Panc1 (cell line): ENCODE measurements at regions not wholly inside any gene's neighbourhood (a gene's known extent, or its start where the extent isn't known, plus 50 kb on each side); places are given as distances from the start of the nearest gene placed in this dataset.

ENCODE experiments used
- POLR2AphosphoS5 ChIP-seq: IDR thresholded peaks from 2 replicates; pipeline ENCODE4 v1.6.1; 2012; ENCODE audit warnings: mild to moderate bottlenecking, low read depth, low read length, moderate library complexity
- SIN3A ChIP-seq: IDR thresholded peaks from 2 replicates; pipeline ENCODE4 v1.6.1; 2012; ENCODE audit warnings: low read depth, mild to moderate bottlenecking, low read length, moderate library complexity, borderline replicate concordance; ENCODE audit not compliant: insufficient read depth
- TF ChIP-seq, protein P1 (sequence below): fragments of 450-650 bp; IDR thresholded peaks from 2 replicates; pipeline ENCODE4 v1.5.1; 2017; ENCODE audit warnings: mild to moderate bottlenecking

- TF ChIP-seq, protein P1, sequence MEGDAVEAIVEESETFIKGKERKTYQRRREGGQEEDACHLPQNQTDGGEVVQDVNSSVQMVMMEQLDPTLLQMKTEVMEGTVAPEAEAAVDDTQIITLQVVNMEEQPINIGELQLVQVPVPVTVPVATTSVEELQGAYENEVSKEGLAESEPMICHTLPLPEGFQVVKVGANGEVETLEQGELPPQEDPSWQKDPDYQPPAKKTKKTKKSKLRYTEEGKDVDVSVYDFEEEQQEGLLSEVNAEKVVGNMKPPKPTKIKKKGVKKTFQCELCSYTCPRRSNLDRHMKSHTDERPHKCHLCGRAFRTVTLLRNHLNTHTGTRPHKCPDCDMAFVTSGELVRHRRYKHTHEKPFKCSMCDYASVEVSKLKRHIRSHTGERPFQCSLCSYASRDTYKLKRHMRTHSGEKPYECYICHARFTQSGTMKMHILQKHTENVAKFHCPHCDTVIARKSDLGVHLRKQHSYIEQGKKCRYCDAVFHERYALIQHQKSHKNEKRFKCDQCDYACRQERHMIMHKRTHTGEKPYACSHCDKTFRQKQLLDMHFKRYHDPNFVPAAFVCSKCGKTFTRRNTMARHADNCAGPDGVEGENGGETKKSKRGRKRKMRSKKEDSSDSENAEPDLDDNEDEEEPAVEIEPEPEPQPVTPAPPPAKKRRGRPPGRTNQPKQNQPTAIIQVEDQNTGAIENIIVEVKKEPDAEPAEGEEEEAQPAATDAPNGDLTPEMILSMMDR, result no peak
- TF ChIP-seq POLR2AphosphoS5, result no peak
- TF ChIP-seq SIN3A, result no peak
Observed at GRCh38 chr19:28401739-28402424, 811.1 kb downstream of the UQCRFS1 start.
